ENCODE measurements at regions not wholly inside any gene's neighbourhood (a gene's known extent, or its start where the extent isn't known, plus 50 kb on each side); places are given as distances from the start of the nearest gene placed in this dataset.

DNA sequence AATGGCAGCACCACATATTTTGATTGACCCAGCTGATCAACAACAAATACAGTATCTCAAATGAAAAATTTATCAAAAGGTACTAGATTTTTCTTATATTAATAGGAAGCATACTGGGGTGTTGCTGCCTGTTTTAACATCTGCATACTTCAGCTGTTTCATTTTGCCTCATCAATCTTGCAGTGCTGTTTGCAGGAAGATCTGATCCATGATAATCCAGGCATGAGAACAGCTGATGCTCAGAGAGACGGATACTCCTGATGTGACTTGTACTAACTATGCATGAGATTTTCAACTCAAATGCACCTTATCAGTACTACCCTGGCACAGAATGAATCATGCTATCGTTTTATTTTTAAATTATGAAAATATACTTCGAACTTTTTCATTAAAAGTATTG is 2136.8 kb downstream of the PCDH9 start:
- H4K20me1 ChIP-seq (ENCODE audit: control insufficient read depth, insufficient read depth, low read depth, low read length): no peaks in the 10 kb centered on the region
- no peaks in the 10 kb centered on the region for H3F3A ChIP-seq (ENCODE audit: control insufficient read depth, insufficient read depth)
- H3K27me3 ChIP-seq (ENCODE audit: control insufficient read depth, low read length): no peaks in the 10 kb centered on the region
- no peaks in the 10 kb centered on the region for H3K9me2 ChIP-seq (replicated peaks; ENCODE audit: control insufficient read depth, low read length)
- no peak overlapping the region for H3K4me2 ChIP-seq (ENCODE audit: low read length)
- no peak overlapping the region for H3K27ac ChIP-seq (ENCODE audit: low read depth, low read length)
- no peaks in the 10 kb centered on the region for H3K4me1 ChIP-seq (ENCODE audit: control insufficient read depth, low read length)
- no peaks in the 10 kb centered on the region for H3K36me3 ChIP-seq (ENCODE audit: control insufficient read depth, low read length)
- no peaks in the 10 kb centered on the region for H3K79me2 ChIP-seq (ENCODE audit: control insufficient read depth, low read length)
- H3K9me3 ChIP-seq (ENCODE audit: control insufficient read depth, insufficient read depth, low read length): no peaks in the 10 kb centered on the region
- H3K4me3 ChIP-seq (ENCODE audit: low read length): no peak overlapping the region
- no peak for TF ChIP-seq EZH2phosphoT487 (IDR thresholded peaks at IDR 0.05; ENCODE audit: borderline replicate concordance, low read length)
- TF ChIP-seq, protein P1, sequence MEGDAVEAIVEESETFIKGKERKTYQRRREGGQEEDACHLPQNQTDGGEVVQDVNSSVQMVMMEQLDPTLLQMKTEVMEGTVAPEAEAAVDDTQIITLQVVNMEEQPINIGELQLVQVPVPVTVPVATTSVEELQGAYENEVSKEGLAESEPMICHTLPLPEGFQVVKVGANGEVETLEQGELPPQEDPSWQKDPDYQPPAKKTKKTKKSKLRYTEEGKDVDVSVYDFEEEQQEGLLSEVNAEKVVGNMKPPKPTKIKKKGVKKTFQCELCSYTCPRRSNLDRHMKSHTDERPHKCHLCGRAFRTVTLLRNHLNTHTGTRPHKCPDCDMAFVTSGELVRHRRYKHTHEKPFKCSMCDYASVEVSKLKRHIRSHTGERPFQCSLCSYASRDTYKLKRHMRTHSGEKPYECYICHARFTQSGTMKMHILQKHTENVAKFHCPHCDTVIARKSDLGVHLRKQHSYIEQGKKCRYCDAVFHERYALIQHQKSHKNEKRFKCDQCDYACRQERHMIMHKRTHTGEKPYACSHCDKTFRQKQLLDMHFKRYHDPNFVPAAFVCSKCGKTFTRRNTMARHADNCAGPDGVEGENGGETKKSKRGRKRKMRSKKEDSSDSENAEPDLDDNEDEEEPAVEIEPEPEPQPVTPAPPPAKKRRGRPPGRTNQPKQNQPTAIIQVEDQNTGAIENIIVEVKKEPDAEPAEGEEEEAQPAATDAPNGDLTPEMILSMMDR (IDR thresholded peaks at IDR 0.05; ENCODE audit: low read depth, low read length, poor library complexity, severe bottlenecking): no peak

GRCh38 chr13:65091031-65091430 is 2139.1 kb downstream of the PCDH9 start:
- H3K4me2 ChIP-seq (ENCODE audit: low read length): no peak overlapping the region
- no peaks in the 10 kb centered on the region for H3F3A ChIP-seq (ENCODE audit: control insufficient read depth, insufficient read depth)
- no peaks in the 10 kb centered on the region for H3K79me2 ChIP-seq (ENCODE audit: control insufficient read depth, low read length)
- H3K4me1 ChIP-seq (ENCODE audit: control insufficient read depth, low read length): no peaks in the 10 kb centered on the region
- H3K27ac ChIP-seq (ENCODE audit: low read depth, low read length): no peak overlapping the region
- no peaks in the 10 kb centered on the region for H3K9me2 ChIP-seq (replicated peaks; ENCODE audit: control insufficient read depth, low read length)
- no peak overlapping the region for H3K4me3 ChIP-seq (ENCODE audit: low read length)
- H3K36me3 ChIP-seq (ENCODE audit: control insufficient read depth, low read length): no peaks in the 10 kb centered on the region
- no peaks in the 10 kb centered on the region for H3K9me3 ChIP-seq (ENCODE audit: control insufficient read depth, insufficient read depth, low read length)
- TF ChIP-seq EZH2phosphoT487 (IDR thresholded peaks at IDR 0.05; ENCODE audit: borderline replicate concordance, low read length): no peak
- TF ChIP-seq, protein P1 (IDR thresholded peaks at IDR 0.05; ENCODE audit: low read depth, low read length, poor library complexity, severe bottlenecking): no peak
- H4K20me1 ChIP-seq (ENCODE audit: control insufficient read depth, insufficient read depth, low read depth, low read length): no peaks in the 10 kb centered on the region
- no peaks in the 10 kb centered on the region for H3K27me3 ChIP-seq (ENCODE audit: control insufficient read depth, low read length)

DNA sequence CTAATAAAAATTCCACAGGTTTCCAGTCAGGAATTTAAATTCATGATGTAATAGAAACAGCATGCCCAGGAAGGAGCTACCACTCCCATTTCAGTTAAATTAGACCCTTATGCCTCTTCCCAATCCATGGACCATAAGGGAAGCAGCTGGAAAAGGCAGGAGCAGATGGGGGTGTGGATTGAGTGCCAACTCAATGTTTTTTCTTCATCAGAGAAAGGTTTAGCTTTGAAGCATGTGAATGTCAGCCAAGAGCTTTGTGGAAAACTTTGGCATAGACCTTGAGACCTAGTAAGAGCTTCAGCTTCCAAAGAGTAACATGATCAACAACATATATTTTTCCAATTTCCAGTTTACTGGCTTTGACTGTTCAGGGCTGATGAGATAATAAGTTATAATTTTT is 2139.9 kb downstream of the PCDH9 start:
- Histone ChIP-seq H3K4me3 (ENCODE audit: low read length) (no peak overlapping the region), H3K9me2 (replicated peaks; ENCODE audit: control insufficient read depth, low read length) (no peaks in the 10 kb centered on the region), H3K27me3 (ENCODE audit: control insufficient read depth, low read length) (no peaks in the 10 kb centered on the region), H3F3A (ENCODE audit: control insufficient read depth, insufficient read depth) (no peaks in the 10 kb centered on the region), H3K4me1 (ENCODE audit: control insufficient read depth, low read length) (no peaks in the 10 kb centered on the region), H3K9me3 (ENCODE audit: control insufficient read depth, insufficient read depth, low read length) (no peaks in the 10 kb centered on the region), H3K27ac (ENCODE audit: low read depth, low read length) (no peak overlapping the region), H3K79me2 (ENCODE audit: control insufficient read depth, low read length) (no peaks in the 10 kb centered on the region), H3K4me2 (ENCODE audit: low read length) (no peak overlapping the region), H3K36me3 (ENCODE audit: control insufficient read depth, low read length) (no peaks in the 10 kb centered on the region), H4K20me1 (ENCODE audit: control insufficient read depth, insufficient read depth, low read depth, low read length) (no peaks in the 10 kb centered on the region)
- no peak for TF ChIP-seq EZH2phosphoT487 (IDR thresholded peaks at IDR 0.05; ENCODE audit: borderline replicate concordance, low read length)
- TF ChIP-seq, protein P1 (IDR thresholded peaks at IDR 0.05; ENCODE audit: low read depth, low read length, poor library complexity, severe bottlenecking): no peak

- H3K4me2 ChIP-seq (ENCODE audit: low read length): no peak overlapping the region
- H3K9me2 ChIP-seq (replicated peaks; ENCODE audit: control insufficient read depth, low read length): no peaks in the 10 kb centered on the region
- no peak overlapping the region for H3K27ac ChIP-seq (ENCODE audit: low read depth, low read length)
- no peaks in the 10 kb centered on the region for H3K27me3 ChIP-seq (ENCODE audit: control insufficient read depth, low read length)
- TF ChIP-seq, protein P1 (IDR thresholded peaks at IDR 0.05; ENCODE audit: low read depth, low read length, poor library complexity, severe bottlenecking): no peak
- no peak for TF ChIP-seq EZH2phosphoT487 (IDR thresholded peaks at IDR 0.05; ENCODE audit: borderline replicate concordance, low read length)
- no peaks in the 10 kb centered on the region for H3K4me1 ChIP-seq (ENCODE audit: control insufficient read depth, low read length)
- H3F3A ChIP-seq (ENCODE audit: control insufficient read depth, insufficient read depth): no peaks in the 10 kb centered on the region
- no peaks in the 10 kb centered on the region for H4K20me1 ChIP-seq (ENCODE audit: control insufficient read depth, insufficient read depth, low read depth, low read length)
- H3K9me3 ChIP-seq (ENCODE audit: control insufficient read depth, insufficient read depth, low read length): no peaks in the 10 kb centered on the region
- no peaks in the 10 kb centered on the region for H3K36me3 ChIP-seq (ENCODE audit: control insufficient read depth, low read length)
- H3K79me2 ChIP-seq (ENCODE audit: control insufficient read depth, low read length): no peaks in the 10 kb centered on the region
- no peak overlapping the region for H3K4me3 ChIP-seq (ENCODE audit: low read length)
These were observed 2141.2 kb downstream of the PCDH9 start for GRCh38 chr13:65088906-65089305.
